CD1c-positive myeloid dendritic cell (primary cell): ENCODE measurements at regions not wholly inside any gene's neighbourhood (a gene's known extent, or its start where the extent isn't known, plus 50 kb on each side); places are given as distances from the start of the nearest gene placed in this dataset.

Experiments
- DNase-seq: peaks from one replicate; pipeline ENCODE4 v3.0.0-alpha.2; 2016; ENCODE audit errors: extremely low spot score

DNA sequence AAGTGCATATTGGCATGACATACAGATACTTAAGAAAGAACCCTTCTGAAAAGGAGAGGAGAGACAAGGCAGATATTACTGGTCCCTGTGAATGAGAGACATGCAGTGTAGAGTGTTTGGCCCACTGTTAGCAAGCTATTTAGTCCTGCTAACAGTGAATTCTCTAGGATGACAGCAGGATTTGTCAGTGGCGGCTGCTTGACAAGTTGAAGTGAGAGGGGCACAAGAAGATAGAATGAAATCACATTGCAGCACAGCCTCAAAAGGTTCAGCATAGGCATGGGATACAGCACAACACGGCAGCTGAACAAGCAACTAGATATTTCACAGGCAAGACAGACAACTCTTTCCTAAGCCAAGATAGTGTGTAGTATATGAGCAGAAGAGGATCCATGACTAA lies 407.9 kb downstream of the PLA2G4A start:
- no peak for DNase-seq

- DNase-seq = no peak
Observed at GRCh38 chr1:187237542-187237941, 408.8 kb downstream of the PLA2G4A start.

DNA sequence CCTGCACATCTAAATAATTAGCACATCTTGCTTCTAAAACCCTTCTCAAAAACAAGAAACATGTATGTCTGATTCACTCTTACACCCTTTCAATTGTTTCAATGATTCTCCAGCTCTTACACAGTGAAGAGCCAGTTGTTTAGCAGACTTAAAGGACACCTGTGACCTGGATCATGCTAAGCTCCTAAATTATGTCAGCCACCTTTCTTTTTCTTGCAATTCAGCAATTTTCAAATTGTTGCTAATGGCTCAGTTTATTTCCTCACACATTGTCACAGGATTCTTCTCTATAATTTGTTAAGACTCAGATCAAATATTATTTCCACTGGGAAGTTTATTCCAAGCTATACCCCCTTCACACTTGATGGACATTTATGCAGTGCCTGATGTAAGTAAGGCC lies 413.2 kb downstream of the PLA2G4A start:
- DNase-seq = no peak

GRCh38 chr1:187244623-187245022 lies 415.9 kb downstream of the PLA2G4A start:
- DNase-seq = no peak

DNA sequence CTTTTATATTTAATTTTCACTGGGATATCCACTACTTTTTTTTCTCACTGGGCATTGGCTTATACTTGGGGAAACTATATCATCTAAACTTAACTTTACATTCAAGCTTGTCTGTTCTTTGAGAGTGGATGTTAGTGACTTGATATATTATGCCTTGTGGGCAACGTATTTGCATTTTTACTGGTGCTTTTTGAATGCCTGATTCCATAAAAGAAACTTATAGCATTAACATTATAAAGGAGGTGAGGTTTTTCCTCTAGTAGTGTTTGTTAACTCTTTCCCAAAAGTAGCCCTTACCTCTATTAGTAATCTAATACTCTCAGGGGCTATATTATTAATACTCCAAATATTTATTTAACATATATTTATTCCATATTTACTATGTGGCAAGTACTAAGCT lies 416.5 kb downstream of the PLA2G4A start:
- no peak for DNase-seq

- DNase-seq = no peak
Observed at GRCh38 chr1:187249196-187249595, 420.4 kb downstream of the PLA2G4A start.

DNA sequence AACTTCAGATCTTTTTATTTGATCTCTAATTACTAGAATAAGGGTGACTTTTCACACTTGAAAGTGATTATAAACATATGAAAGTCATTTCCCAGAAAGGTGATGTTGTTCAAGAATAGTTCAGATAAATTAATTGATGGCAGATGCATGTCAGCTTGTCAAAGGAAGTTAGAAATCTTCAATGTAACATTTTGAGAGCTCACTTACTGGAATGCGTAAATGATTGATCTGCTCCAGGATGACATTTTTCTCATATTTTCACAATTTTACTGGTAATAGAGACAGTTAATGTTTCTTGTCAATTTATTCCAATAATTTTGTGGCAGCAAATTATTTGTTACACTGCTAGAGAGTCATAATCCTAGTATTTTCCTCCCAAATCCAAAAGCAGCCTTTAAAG lies 424.2 kb downstream of the PLA2G4A start:
- no peak for DNase-seq

- no peak for DNase-seq
Observed at GRCh38 chr1:187257476-187257875, 428.7 kb downstream of the PLA2G4A start.

- no peak for DNase-seq
Observed at GRCh38 chr1:187261637-187262036, 432.9 kb downstream of the PLA2G4A start.

GRCh38 chr1:187262731-187263130 lies 434.0 kb downstream of the PLA2G4A start:
- no peak for DNase-seq

- no peak for DNase-seq
Observed at GRCh38 chr1:187264995-187265602, 436.4 kb downstream of the PLA2G4A start.

GRCh38 chr1:187266051-187266450 lies 437.3 kb downstream of the PLA2G4A start:
- DNase-seq = no peak

DNA sequence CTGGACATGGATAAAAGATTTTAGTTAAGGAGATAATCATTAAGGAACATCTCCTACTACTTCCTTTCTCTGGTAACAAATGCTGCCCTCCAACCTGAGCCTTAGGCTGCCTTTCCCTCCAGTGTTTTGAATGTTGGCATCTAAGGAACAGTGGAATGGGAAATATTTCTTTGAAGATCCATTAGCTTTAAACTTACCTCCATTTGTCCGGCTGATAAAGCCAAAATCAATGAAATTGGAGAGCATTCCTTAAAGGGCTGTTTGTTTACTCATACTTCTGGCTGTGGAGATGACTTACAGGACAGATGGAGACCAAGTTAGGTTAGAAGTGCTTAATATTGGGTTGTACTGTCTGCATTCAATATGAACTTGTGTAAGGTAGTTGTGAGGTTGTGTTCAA lies 439.1 kb downstream of the PLA2G4A start:
- DNase-seq = no peak

GRCh38 chr1:187270256-187270655 lies 441.5 kb downstream of the PLA2G4A start:
- no peak for DNase-seq

GRCh38 chr1:187275346-187275745 lies 446.6 kb downstream of the PLA2G4A start:
- DNase-seq = no peak

- no peak for DNase-seq
Observed at GRCh38 chr1:187275985-187276575, 447.3 kb downstream of the PLA2G4A start.

DNA sequence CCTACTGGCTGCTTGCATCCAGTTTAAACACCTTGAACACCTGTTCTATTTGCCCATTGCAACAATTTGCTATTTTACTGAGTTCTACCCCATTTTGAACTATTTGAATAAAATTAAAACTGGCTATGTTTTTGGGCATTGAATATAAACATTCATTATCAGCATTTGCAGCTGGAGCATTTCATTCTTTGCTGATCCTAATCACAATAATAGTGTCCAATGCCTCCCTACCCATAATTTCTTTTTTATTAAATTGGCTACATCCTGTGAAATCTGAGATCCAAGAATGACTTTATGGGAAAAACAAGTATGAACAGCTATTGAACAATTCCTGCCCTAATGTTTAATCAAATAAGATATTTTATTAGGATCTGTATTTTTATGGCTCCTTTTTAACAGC lies 447.9 kb downstream of the PLA2G4A start:
- DNase-seq = no peak

- DNase-seq = no peak
Observed at GRCh38 chr1:187280031-187280430, 451.3 kb downstream of the PLA2G4A start.

GRCh38 chr1:187281085-187281484 lies 452.3 kb downstream of the PLA2G4A start:
- DNase-seq = no peak

- DNase-seq = no peak
Observed at GRCh38 chr1:187283984-187284383, 455.2 kb downstream of the PLA2G4A start.

- no peak for DNase-seq
Observed at GRCh38 chr1:187294421-187295201, 465.9 kb downstream of the PLA2G4A start.

DNA sequence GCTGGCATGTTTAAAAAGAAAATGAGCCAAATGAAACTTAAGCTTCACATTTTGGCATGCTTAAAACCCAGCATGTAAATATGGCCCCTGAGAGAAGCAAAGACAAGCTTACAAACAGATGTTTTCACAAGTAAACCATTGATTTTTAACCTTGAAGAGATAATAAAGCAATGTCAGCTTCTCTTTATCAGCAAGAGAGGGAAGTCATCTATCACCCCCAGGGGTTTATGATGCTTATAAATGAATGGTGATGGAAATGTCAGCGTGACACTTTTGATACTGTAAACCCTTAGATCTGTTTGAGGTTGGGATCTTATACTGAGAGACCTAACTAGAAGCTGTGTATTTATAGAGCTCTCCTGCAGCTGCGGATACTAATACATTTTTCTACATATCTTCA lies 471.3 kb downstream of the PLA2G4A start:
- no peak for DNase-seq

GRCh38 chr1:187306710-187307415 lies 478.1 kb downstream of the PLA2G4A start:
- DNase-seq = no peak
